ENCODE measurements at regions not wholly inside any gene's neighbourhood (a gene's known extent, or its start where the extent isn't known, plus 50 kb on each side); places are given as distances from the start of the nearest gene placed in this dataset.
"Not testable (repeated sequence)": the region's sequence is repeated elsewhere in the genome, so short reads cannot be mapped to it uniquely, and the experiment has no call there.

- DNase-seq = no peak
Observed at GRCh38 chr6:9044426-9044825, 609.1 kb upstream of the SLC35B3 start.

- no peak for DNase-seq
Observed at GRCh38 chr6:9040718-9041117, 605.4 kb upstream of the SLC35B3 start.

GRCh38 chr6:9039258-9039657 lies 603.9 kb upstream of the SLC35B3 start:
- DNase-seq = no peak

- DNase-seq = no peak
Observed at GRCh38 chr6:9028086-9028485, 592.7 kb upstream of the SLC35B3 start.

- DNase-seq = no peak
Observed at GRCh38 chr6:9025796-9026394, 590.5 kb upstream of the SLC35B3 start.

GRCh38 chr6:9025228-9025627 lies 589.9 kb upstream of the SLC35B3 start:
- no peak for DNase-seq

GRCh38 chr6:9024246-9024645 lies 588.9 kb upstream of the SLC35B3 start:
- DNase-seq = not testable (repeated sequence)

- no peak for DNase-seq
Observed at GRCh38 chr6:9020001-9020400, 584.7 kb upstream of the SLC35B3 start.

- DNase-seq = no peak
Observed at GRCh38 chr6:9009931-9010330, 574.6 kb upstream of the SLC35B3 start.

GRCh38 chr6:9007027-9007426 lies 571.7 kb upstream of the SLC35B3 start:
- DNase-seq = no peak

- DNase-seq = no peak
Observed at GRCh38 chr6:9002833-9003232, 567.5 kb upstream of the SLC35B3 start.

- no peak for DNase-seq
Observed at GRCh38 chr6:8995156-8995555, 559.8 kb upstream of the SLC35B3 start.

- no peak for DNase-seq
Observed at GRCh38 chr6:8993111-8993510, 557.8 kb upstream of the SLC35B3 start.

GRCh38 chr6:8991844-8992243 lies 556.5 kb upstream of the SLC35B3 start:
- no peak for DNase-seq

GRCh38 chr6:8990075-8990474 lies 554.7 kb upstream of the SLC35B3 start:
- DNase-seq = no peak

GRCh38 chr6:8983202-8983688 lies 547.9 kb upstream of the SLC35B3 start:
- DNase-seq = peak in 3 of 4 experiments; percentile 2 to 11 (median 5)

GRCh38 chr6:8982668-8983067 lies 547.3 kb upstream of the SLC35B3 start:
- no peak for DNase-seq

- no peak for DNase-seq
Observed at GRCh38 chr6:8973395-8973794, 538.0 kb upstream of the SLC35B3 start.

GRCh38 chr6:8969747-8970146 lies 534.4 kb upstream of the SLC35B3 start:
- DNase-seq = no peak

- no peak for DNase-seq
Observed at GRCh38 chr6:8958894-8959511, 523.7 kb upstream of the SLC35B3 start.

- no peak for DNase-seq
Observed at GRCh38 chr6:8953310-8953709, 518.0 kb upstream of the SLC35B3 start.

- no peak for DNase-seq
Observed at GRCh38 chr6:8948733-8949132, 513.4 kb upstream of the SLC35B3 start.

- DNase-seq = no peak
Observed at GRCh38 chr6:8947900-8948299, 512.6 kb upstream of the SLC35B3 start.

- no peak for DNase-seq
Observed at GRCh38 chr6:8944548-8944947, 509.2 kb upstream of the SLC35B3 start.

GRCh38 chr6:8943073-8943472 lies 507.7 kb upstream of the SLC35B3 start:
- no peak for DNase-seq
